Neuronal stem cell (in vitro differentiated cells): ENCODE measurements at regions not wholly inside any gene's neighbourhood (a gene's known extent, or its start where the extent isn't known, plus 50 kb on each side); places are given as distances from the start of the nearest gene placed in this dataset.

Experiments used
- DNase-seq: peaks from one replicate; pipeline ENCODE4 v3.0.0-alpha.2; 2013; ENCODE audit warnings: low spot score
- H2AFZ ChIP-seq: one replicate; pipeline ENCODE4 v1.6.1; 2013; ENCODE audit warnings: mild to moderate bottlenecking, low read length, inconsistent platforms
- H2AK5ac ChIP-seq: 2 replicates; pipeline ENCODE4 v1.6.1; 2013; ENCODE audit warnings: low read depth, mild to moderate bottlenecking, inconsistent platforms, low read length, moderate library complexity, mixed read lengths
- H2BK120ac ChIP-seq: 2 replicates; pipeline ENCODE4 v1.6.1; 2013; ENCODE audit warnings: low read depth, mild to moderate bottlenecking, inconsistent platforms, low read length, moderate library complexity, mixed read lengths
- H2BK12ac ChIP-seq: one replicate; pipeline ENCODE4 v1.6.1; 2013; ENCODE audit warnings: low read length, inconsistent platforms
- H2BK15ac ChIP-seq: 2 replicates; pipeline ENCODE4 v1.6.1; 2013; ENCODE audit warnings: mild to moderate bottlenecking, low read length, inconsistent platforms, mixed read lengths
- H2BK5ac ChIP-seq: one replicate; pipeline ENCODE4 v1.6.1; 2013; ENCODE audit warnings: inconsistent platforms, mild to moderate bottlenecking, low read length, moderate library complexity
- H3K14ac ChIP-seq: one replicate; pipeline ENCODE4 v1.6.1; 2013; ENCODE audit warnings: low read length, inconsistent platforms
- H3K18ac ChIP-seq: 2 replicates; pipeline ENCODE4 v1.6.1; 2013; ENCODE audit warnings: low read length, inconsistent platforms
- H3K23ac ChIP-seq: 2 replicates; pipeline ENCODE4 v1.6.1; 2013; ENCODE audit warnings: low read depth, mild to moderate bottlenecking, mixed read lengths, low read length, inconsistent platforms; ENCODE audit not compliant: poor library complexity
- H3K27ac ChIP-seq: replicated peaks from 3 replicates; pipeline ENCODE4 v1.5.1; 2013; ENCODE audit warnings: low read length, inconsistent platforms
- H3K27me3 ChIP-seq, 3 experiments: 2 replicates each; pipeline ENCODE4 v1.6.1; 2013; ENCODE audit warnings: low read length in 3 of 3, mild to moderate bottlenecking in 2 of 3, inconsistent platforms in 1 of 3, low read depth in 1 of 3, mixed read lengths in 1 of 3, moderate library complexity in 1 of 3; ENCODE audit not compliant: control insufficient read depth in 3 of 3, insufficient read depth in 3 of 3
- H3K36me3 ChIP-seq, 2 donors: replicated peaks in 1 of 2; 2 replicates each; pipeline ENCODE4 v1.6.1; 2013; ENCODE audit warnings: low read length in 2 of 2; ENCODE audit not compliant: control insufficient read depth in 2 of 2, insufficient read depth in 2 of 2
- H3K4ac ChIP-seq: 2 replicates; pipeline ENCODE4 v1.6.1; 2013; ENCODE audit warnings: inconsistent platforms, mild to moderate bottlenecking, low read length, moderate library complexity
- H3K4me1 ChIP-seq, 2 donors: 1 replicate in 1 of 2; 2 replicates in 1 of 2; pipeline ENCODE4 v1.6.1; 2013; ENCODE audit warnings: low read length in 2 of 2, low read depth in 1 of 2; ENCODE audit not compliant: control insufficient read depth in 2 of 2, insufficient read depth in 1 of 2
- H3K4me2 ChIP-seq: one replicate; pipeline ENCODE4 v1.6.1; 2013; ENCODE audit warnings: mild to moderate bottlenecking, low read length, inconsistent platforms; ENCODE audit not compliant: insufficient read depth, poor library complexity, severe bottlenecking
- H3K4me3 ChIP-seq, 2 donors: 2 replicates each; pipeline ENCODE4 v1.5.1; 2013; ENCODE audit warnings: low read length in 2 of 2, mild to moderate bottlenecking in 2 of 2, inconsistent platforms in 1 of 2, moderate library complexity in 1 of 2
- H3K79me1 ChIP-seq: one replicate; pipeline ENCODE4 v1.6.1; 2013; ENCODE audit warnings: low read depth, mild to moderate bottlenecking, inconsistent platforms, low read length, moderate library complexity
- H3K9ac ChIP-seq: one replicate; pipeline ENCODE4 v1.6.1; 2013; ENCODE audit warnings: mild to moderate bottlenecking, low read depth, low read length, inconsistent platforms; ENCODE audit not compliant: poor library complexity
- H3K9me3 ChIP-seq, 2 donors: replicated peaks in 1 of 2; 2 replicates each; pipeline versions ENCODE3 to v1.6.1; 2013; ENCODE audit warnings: low read length in 2 of 2, mild to moderate bottlenecking in 2 of 2, inconsistent platforms in 1 of 2, low read depth in 1 of 2, mixed read lengths in 1 of 2, moderate library complexity in 1 of 2; ENCODE audit not compliant: control insufficient read depth in 2 of 2, insufficient read depth in 1 of 2
- H4K8ac ChIP-seq: one replicate; pipeline ENCODE4 v1.6.1; 2013; ENCODE audit warnings: low read depth, mild to moderate bottlenecking, inconsistent platforms, low read length, moderate library complexity
- H4K91ac ChIP-seq: one replicate; pipeline ENCODE4 v1.6.1; 2013; ENCODE audit warnings: low read length, low read depth, mild to moderate bottlenecking, inconsistent platforms; ENCODE audit not compliant: poor library complexity
- WGBS, 2 donors: extraction: QIAGEN DNeasy Blood & Tissue Kit; methylation state at CpG; one replicate each; pipeline ENCODE4 v1.1.7; 2013; ENCODE audit warnings: missing lambda C conversion rate in 2 of 2, mixed read lengths in 1 of 2; ENCODE audit not compliant: insufficient read length in 2 of 2, insufficient replicate concordance in 1 of 2; ENCODE audit errors: extremely low coverage in 2 of 2; 5-methylcytosine and 5-hydroxymethylcytosine counted together

GRCh38 chr3:176855901-176856486 is 341.3 kb downstream of the TBL1XR1 start:
- no peaks in the 10 kb centered on the region for H3K9me3 ChIP-seq

GRCh38 chr3:176855213-176855612 is 342.1 kb downstream of the TBL1XR1 start:
- no peak overlapping the region for H2AFZ ChIP-seq
- H3K4me2 ChIP-seq: no peak overlapping the region
- H2BK120ac ChIP-seq: no peak overlapping the region
- no peak for DNase-seq
- no peaks in the 10 kb centered on the region for H3K79me1 ChIP-seq
- H2BK15ac ChIP-seq: no peak overlapping the region
- H2AK5ac ChIP-seq: no peak overlapping the region
- no peak overlapping the region for H3K27ac ChIP-seq
- no peaks in the 10 kb centered on the region for H3K36me3 ChIP-seq
- H3K23ac ChIP-seq: no peak overlapping the region
- no peak overlapping the region for H4K8ac ChIP-seq
- no peaks in the 10 kb centered on the region for H3K4me1 ChIP-seq
- H3K9ac ChIP-seq: no peak overlapping the region
- no peak overlapping the region for H4K91ac ChIP-seq
- no peak overlapping the region for H3K4me3 ChIP-seq
- H2BK5ac ChIP-seq: no peak overlapping the region
- peaks cover 0 to 3% (median 0%) of the 10 kb centered on the region in 3 experiments for H3K27me3 ChIP-seq
- no CpG with 5 or more reads among the region's 4 CpGs for WGBS, 2 donors
- no peak overlapping the region for H2BK12ac ChIP-seq
- no peaks in the 10 kb centered on the region for H3K9me3 ChIP-seq
- no peak overlapping the region for H3K18ac ChIP-seq
- H3K14ac ChIP-seq: no peak overlapping the region
- no peak overlapping the region for H3K4ac ChIP-seq

More at GRCh38 chr3:176855901-176856486, 341.3 kb downstream of the TBL1XR1 start:
- H3K4ac ChIP-seq: no peak overlapping the region
- H3K4me1 ChIP-seq: no peaks in the 10 kb centered on the region
- peaks cover 0 to 3% (median 0%) of the 10 kb centered on the region in 3 experiments for H3K27me3 ChIP-seq
- no peak overlapping the region for H3K4me2 ChIP-seq
- no peak overlapping the region for H2AK5ac ChIP-seq
- no peak overlapping the region for H2BK12ac ChIP-seq
- WGBS, 2 donors: no CpG with 5 or more reads among the region's 2 CpGs
- H3K79me1 ChIP-seq: no peaks in the 10 kb centered on the region
- no peak overlapping the region for H3K14ac ChIP-seq
- H3K27ac ChIP-seq: no peak overlapping the region
- H2AFZ ChIP-seq: no peak overlapping the region
- H3K18ac ChIP-seq: no peak overlapping the region
- H4K8ac ChIP-seq: no peak overlapping the region
- no peak overlapping the region for H2BK15ac ChIP-seq
- H2BK120ac ChIP-seq: no peak overlapping the region
- H3K9ac ChIP-seq: no peak overlapping the region
- no peak overlapping the region for H3K4me3 ChIP-seq
- H4K91ac ChIP-seq: no peak overlapping the region
- H2BK5ac ChIP-seq: no peak overlapping the region
- H3K23ac ChIP-seq: no peak overlapping the region
- DNase-seq: no peak
- H3K36me3 ChIP-seq: no peaks in the 10 kb centered on the region

GRCh38 chr3:176850498-176850897 is 346.8 kb downstream of the TBL1XR1 start:
- H4K91ac ChIP-seq: no peak overlapping the region
- H2BK5ac ChIP-seq: no peak overlapping the region
- no peaks in the 10 kb centered on the region for H3K4me1 ChIP-seq
- no peak overlapping the region for H4K8ac ChIP-seq
- H3K23ac ChIP-seq: no peak overlapping the region
- H3K9me3 ChIP-seq: no peaks in the 10 kb centered on the region
- no peak for DNase-seq
- H3K36me3 ChIP-seq: no peaks in the 10 kb centered on the region
- H3K18ac ChIP-seq: no peak overlapping the region
- no peak overlapping the region for H3K9ac ChIP-seq
- H2BK15ac ChIP-seq: no peak overlapping the region
- H2AFZ ChIP-seq: no peak overlapping the region
- H3K79me1 ChIP-seq: no peaks in the 10 kb centered on the region
- H2AK5ac ChIP-seq: no peak overlapping the region
- WGBS, 2 donors: no CpG with 5 or more reads among the region's 6 CpGs
- peaks cover 0 to 2% (median 0%) of the 10 kb centered on the region in 3 experiments for H3K27me3 ChIP-seq
- H2BK120ac ChIP-seq: no peak overlapping the region
- H3K4me3 ChIP-seq: no peak overlapping the region
- no peak overlapping the region for H2BK12ac ChIP-seq
- H3K27ac ChIP-seq: no peak overlapping the region
- H3K4me2 ChIP-seq: no peak overlapping the region
- no peak overlapping the region for H3K4ac ChIP-seq
- no peak overlapping the region for H3K14ac ChIP-seq

GRCh38 chr3:176848431-176849214 is 348.7 kb downstream of the TBL1XR1 start:
- H4K8ac ChIP-seq: no peak overlapping the region
- no peak overlapping the region for H2AFZ ChIP-seq
- no CpG with 5 or more reads among the region's 4 CpGs for WGBS, 2 donors
- no peak overlapping the region for H3K18ac ChIP-seq
- no peak overlapping the region for H3K4me2 ChIP-seq
- no peak overlapping the region for H3K23ac ChIP-seq
- no peak overlapping the region for H3K4me3 ChIP-seq
- H2BK15ac ChIP-seq: no peak overlapping the region
- H3K4me1 ChIP-seq: no peaks in the 10 kb centered on the region
- H2AK5ac ChIP-seq: no peak overlapping the region
- H3K9ac ChIP-seq: no peak overlapping the region
- H2BK12ac ChIP-seq: no peak overlapping the region
- no peaks in the 10 kb centered on the region for H3K36me3 ChIP-seq
- no peak for DNase-seq
- no peak overlapping the region for H3K4ac ChIP-seq
- no peaks in the 10 kb centered on the region for H3K9me3 ChIP-seq
- H2BK120ac ChIP-seq: no peak overlapping the region
- H3K27me3 ChIP-seq: no peaks in the 10 kb centered on the region
- H4K91ac ChIP-seq: no peak overlapping the region
- H3K14ac ChIP-seq: no peak overlapping the region
- H3K79me1 ChIP-seq: no peaks in the 10 kb centered on the region
- H3K27ac ChIP-seq: no peak overlapping the region
- no peak overlapping the region for H2BK5ac ChIP-seq
